Activated B cell treated with CpG ODN at 0.5 μM for 24 hours (primary cell): ENCODE measurements at regions not wholly inside any gene's neighbourhood (a gene's known extent, or its start where the extent isn't known, plus 50 kb on each side); places are given as distances from the start of the nearest gene placed in this dataset.

ENCODE experiments used
- ATAC-seq: fragments of 200-7000 bp; cut with Tn5 transposase; one replicate; pipeline ENCODE4 v1.10.0; 2021; ENCODE audit warnings: low read depth, mild to moderate bottlenecking, moderate library complexity
- CTCF ChIA-PET: fragments of 350-600 bp; sonication (Branson Sonifier 250); formaldehyde crosslinking; loops from one replicate; lab custom pipeline; 2021; ENCODE audit warnings: antibody characterized with exemption; lab: Charles Lee
- POLR2A ChIA-PET: fragments of 350-600 bp; sonication (Branson Sonifier 250); formaldehyde crosslinking; loops from one replicate; lab custom pipeline; 2021; ENCODE audit warnings: antibody characterized with exemption; lab: Charles Lee
- DNase-seq: peaks from one replicate; pipeline ENCODE4 v3.0.0; 2022
- H3K27ac Mint-ChIP-seq: one replicate; pipeline ENCODE4 v1.8.0; 2020; ENCODE audit warnings: mixed read lengths
- H3K27me3 Mint-ChIP-seq: one replicate; pipeline ENCODE4 v1.8.0; 2021; ENCODE audit warnings: mixed read lengths
- H3K36me3 Mint-ChIP-seq: one replicate; pipeline ENCODE4 v1.8.0; 2021; ENCODE audit warnings: low read depth, mixed read lengths
- H3K4me1 Mint-ChIP-seq: one replicate; pipeline ENCODE4 v1.8.0; 2021; ENCODE audit warnings: mixed read lengths
- H3K4me3 Mint-ChIP-seq: one replicate; pipeline ENCODE4 v1.8.0; 2020; ENCODE audit warnings: mild to moderate bottlenecking, mixed read lengths
- H3K9me3 Mint-ChIP-seq: one replicate; pipeline ENCODE4 v1.8.0; 2020; ENCODE audit warnings: mixed read lengths
- intact Hi-C: fragments of 100-400 bp; cut with micrococcal nuclease; formaldehyde crosslinking; loops from one replicate; pipeline ENCODE4 v1.15.1; 2024
- TF ChIP-seq, protein P1 (sequence below): fragments of 200-600 bp; IDR thresholded peaks from one replicate; pipeline ENCODE4 v1.8.0; 2022; ENCODE audit warnings: antibody characterized with exemption, mild to moderate bottlenecking

DNA sequence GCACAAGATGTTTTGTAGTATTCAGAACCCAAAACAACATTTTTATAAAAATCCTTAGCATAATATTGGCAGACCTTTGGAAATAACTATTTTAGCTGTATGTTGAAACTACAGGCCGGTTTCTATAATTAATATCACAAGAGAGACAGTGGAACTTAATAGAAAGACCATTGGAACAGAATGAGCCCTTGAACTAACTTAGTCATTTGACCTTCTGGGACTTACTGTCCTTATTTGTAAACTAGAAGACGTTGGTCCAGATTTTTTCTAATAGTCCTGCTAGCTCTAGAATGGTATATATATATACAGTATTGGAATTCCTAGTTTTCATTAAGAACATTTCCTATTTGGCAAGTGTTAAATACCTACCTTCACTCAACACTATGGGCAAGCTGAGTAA, 69.5 kb upstream of the ALDH1A1 start:
- H3K9me3 Mint-ChIP-seq, result peaks cover 3% of the 10 kb centered on the region
- no peak for DNase-seq
- no peak for ATAC-seq
- peaks cover 40% of the 10 kb centered on the region for H3K4me1 Mint-ChIP-seq
- intact Hi-C loops, result loop anchor here (2.0 to 10.0 kb wide), 2 partner anchors 428 to 984 kb away; no protein-coding TSS in a partner anchor
- ChIA-PET POLR2A (no interaction called here), CTCF (interaction anchor here (1.0 to 3.5 kb wide), 8 partner anchors 14 to 983 kb away, joined by 3 to 24 read pairs (median 6); no protein-coding TSS in a partner anchor)
- H3K27ac Mint-ChIP-seq, result no peak overlapping the region
- H3K27me3 Mint-ChIP-seq, result peaks cover 3% of the 10 kb centered on the region
- no peaks in the 10 kb centered on the region for H3K36me3 Mint-ChIP-seq
- TF ChIP-seq, protein P1, sequence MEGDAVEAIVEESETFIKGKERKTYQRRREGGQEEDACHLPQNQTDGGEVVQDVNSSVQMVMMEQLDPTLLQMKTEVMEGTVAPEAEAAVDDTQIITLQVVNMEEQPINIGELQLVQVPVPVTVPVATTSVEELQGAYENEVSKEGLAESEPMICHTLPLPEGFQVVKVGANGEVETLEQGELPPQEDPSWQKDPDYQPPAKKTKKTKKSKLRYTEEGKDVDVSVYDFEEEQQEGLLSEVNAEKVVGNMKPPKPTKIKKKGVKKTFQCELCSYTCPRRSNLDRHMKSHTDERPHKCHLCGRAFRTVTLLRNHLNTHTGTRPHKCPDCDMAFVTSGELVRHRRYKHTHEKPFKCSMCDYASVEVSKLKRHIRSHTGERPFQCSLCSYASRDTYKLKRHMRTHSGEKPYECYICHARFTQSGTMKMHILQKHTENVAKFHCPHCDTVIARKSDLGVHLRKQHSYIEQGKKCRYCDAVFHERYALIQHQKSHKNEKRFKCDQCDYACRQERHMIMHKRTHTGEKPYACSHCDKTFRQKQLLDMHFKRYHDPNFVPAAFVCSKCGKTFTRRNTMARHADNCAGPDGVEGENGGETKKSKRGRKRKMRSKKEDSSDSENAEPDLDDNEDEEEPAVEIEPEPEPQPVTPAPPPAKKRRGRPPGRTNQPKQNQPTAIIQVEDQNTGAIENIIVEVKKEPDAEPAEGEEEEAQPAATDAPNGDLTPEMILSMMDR, result no peak
- H3K4me3 Mint-ChIP-seq, result no peak overlapping the region

DNA sequence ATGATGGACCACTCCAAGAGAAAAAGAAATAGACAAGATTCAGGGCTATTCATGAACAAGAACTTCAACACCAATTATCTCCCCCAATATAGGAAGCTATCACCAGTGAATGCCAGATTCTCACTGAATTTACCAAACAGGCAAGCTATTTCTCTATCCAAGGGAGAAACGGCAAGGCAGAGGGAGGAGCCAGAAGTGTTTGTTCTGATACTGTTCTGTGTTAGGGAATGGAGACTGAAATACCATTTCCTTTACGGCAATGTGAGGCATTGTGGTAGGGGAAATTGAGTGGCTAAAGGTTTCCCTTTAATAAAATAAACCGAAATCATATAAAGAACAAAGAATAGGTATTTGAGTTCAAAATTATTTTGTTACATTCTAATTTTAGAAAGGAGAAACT, 68.0 kb upstream of the ALDH1A1 start:
- H3K9me3 Mint-ChIP-seq, result peaks cover 3% of the 10 kb centered on the region
- intact Hi-C loops, result loop anchor here (10.0 kb wide), 1 partner anchor 426 kb away; no protein-coding TSS in a partner anchor
- ChIA-PET CTCF (interaction anchor here (2.4 to 3.5 kb wide), 2 partner anchors 12 to 740 kb away, joined by 10 to 24 read pairs; no protein-coding TSS in a partner anchor), POLR2A (no interaction called here)
- TF ChIP-seq, protein P1, result no peak
- H3K27me3 Mint-ChIP-seq, result peaks cover 3% of the 10 kb centered on the region
- no peak overlapping the region for H3K4me3 Mint-ChIP-seq
- DNase-seq, result no peak
- no peaks in the 10 kb centered on the region for H3K36me3 Mint-ChIP-seq
- H3K4me1 Mint-ChIP-seq, result peaks cover 26% of the 10 kb centered on the region
- no peak overlapping the region for H3K27ac Mint-ChIP-seq
- no peak for ATAC-seq

GRCh38 chr9:73014011-73014410, 61.2 kb upstream of the ALDH1A1 start:
- ATAC-seq, result no peak
- H3K27ac Mint-ChIP-seq, result no peak overlapping the region
- DNase-seq, result no peak
- H3K4me3 Mint-ChIP-seq, result no peak overlapping the region
- ChIA-PET POLR2A (no interaction called here), CTCF (interaction anchor here (1.2 kb wide), 1 partner anchor 69 kb away, joined by 3 read pairs; no protein-coding TSS in a partner anchor)
- peaks cover 8% of the 10 kb centered on the region for H3K27me3 Mint-ChIP-seq
- TF ChIP-seq, protein P1, result no peak
- H3K4me1 Mint-ChIP-seq, result no peaks in the 10 kb centered on the region
- H3K36me3 Mint-ChIP-seq, result no peaks in the 10 kb centered on the region
- peaks cover 3% of the 10 kb centered on the region for H3K9me3 Mint-ChIP-seq
- intact Hi-C loops, result no loop called here

GRCh38 chr9:73011956-73012355, 59.1 kb upstream of the ALDH1A1 start:
- H3K27ac Mint-ChIP-seq, result no peak overlapping the region
- H3K36me3 Mint-ChIP-seq, result no peaks in the 10 kb centered on the region
- TF ChIP-seq, protein P1, result no peak
- ChIA-PET POLR2A (no interaction called here), CTCF (no interaction called here)
- ATAC-seq (no peak), DNase-seq (no peak)
- no peaks in the 10 kb centered on the region for H3K9me3 Mint-ChIP-seq
- no peaks in the 10 kb centered on the region for H3K4me1 Mint-ChIP-seq
- intact Hi-C loops, result no loop called here
- no peak overlapping the region for H3K4me3 Mint-ChIP-seq
- H3K27me3 Mint-ChIP-seq, result peaks cover 12% of the 10 kb centered on the region

DNA sequence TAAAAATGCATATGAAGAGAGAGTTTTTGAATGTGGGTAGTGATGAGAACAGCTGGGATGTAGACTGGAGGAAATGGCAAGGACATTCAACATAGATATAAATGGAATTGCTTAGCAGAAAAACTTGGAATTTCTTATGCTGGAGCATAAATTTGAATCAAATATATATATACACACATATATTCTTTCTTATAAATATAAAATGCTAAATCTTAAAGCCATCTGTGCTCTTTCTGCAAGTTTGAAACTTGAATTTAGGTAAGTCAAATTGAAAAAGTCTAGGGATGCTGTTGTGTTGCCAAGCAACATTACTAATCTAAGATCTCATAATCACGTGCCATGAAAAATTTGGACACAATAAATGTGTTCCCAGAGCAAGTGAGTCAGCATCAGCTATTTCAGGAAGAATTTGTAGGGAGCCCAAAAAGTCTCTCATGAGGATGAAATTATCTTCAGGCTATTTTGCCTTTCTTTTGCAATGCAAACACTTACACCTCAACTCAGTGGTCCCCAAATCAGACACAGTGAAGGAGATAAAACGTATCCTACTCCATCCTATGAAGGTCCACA, 58.4 kb upstream of the ALDH1A1 start:
- CTCF ChIA-PET, result no interaction called here
- H3K27me3 Mint-ChIP-seq, result peaks cover 15% of the 10 kb centered on the region
- no peak overlapping the region for H3K27ac Mint-ChIP-seq
- intact Hi-C loops, result no loop called here
- TF ChIP-seq, protein P1, result no peak
- H3K9me3 Mint-ChIP-seq, result no peaks in the 10 kb centered on the region
- no peak overlapping the region for H3K4me3 Mint-ChIP-seq
- ATAC-seq (no peak), DNase-seq (no peak)
- H3K4me1 Mint-ChIP-seq, result no peaks in the 10 kb centered on the region
- no peaks in the 10 kb centered on the region for H3K36me3 Mint-ChIP-seq
- POLR2A ChIA-PET, result no interaction called here
